ENCODE measurements at regions not wholly inside any gene's neighbourhood (a gene's known extent, or its start where the extent isn't known, plus 50 kb on each side); places are given as distances from the start of the nearest gene placed in this dataset.

GRCh38 chr9:11968631-11969030, 724.6 kb upstream of the TYRP1 start:
- no peak for DNase-seq (ENCODE audit: low read depth)
- no peak overlapping the region for H3K4me3 ChIP-seq (ENCODE audit: low read depth, low read length)
- no peak for TF ChIP-seq CTCF (conservative IDR thresholded peaks at IDR 0.05; ENCODE audit: low read depth, low read length)

DNA sequence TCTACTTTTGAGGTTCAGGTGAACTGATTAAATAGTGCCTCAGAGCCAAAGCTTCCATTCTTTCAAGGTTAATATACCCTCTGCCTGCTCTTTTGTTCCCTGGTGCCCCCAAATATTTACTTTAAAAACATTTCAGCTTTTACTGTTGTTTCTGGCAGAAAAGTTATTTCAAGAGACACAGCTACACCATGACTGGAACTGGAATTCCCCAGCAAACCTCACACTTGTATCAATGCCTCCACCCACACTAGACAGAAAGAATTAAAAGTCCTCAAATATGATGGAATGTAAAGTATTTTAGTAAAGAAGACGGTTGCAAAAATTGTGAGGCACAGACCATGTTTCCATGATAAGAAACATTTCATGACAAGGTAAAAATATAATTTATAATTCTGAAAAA, 720.2 kb upstream of the TYRP1 start:
- DNase-seq (ENCODE audit: low read depth) = no peak
- H3K4me3 ChIP-seq (ENCODE audit: low read depth, low read length) = no peak overlapping the region
- no peak for TF ChIP-seq CTCF (conservative IDR thresholded peaks at IDR 0.05; ENCODE audit: low read depth, low read length)

DNA sequence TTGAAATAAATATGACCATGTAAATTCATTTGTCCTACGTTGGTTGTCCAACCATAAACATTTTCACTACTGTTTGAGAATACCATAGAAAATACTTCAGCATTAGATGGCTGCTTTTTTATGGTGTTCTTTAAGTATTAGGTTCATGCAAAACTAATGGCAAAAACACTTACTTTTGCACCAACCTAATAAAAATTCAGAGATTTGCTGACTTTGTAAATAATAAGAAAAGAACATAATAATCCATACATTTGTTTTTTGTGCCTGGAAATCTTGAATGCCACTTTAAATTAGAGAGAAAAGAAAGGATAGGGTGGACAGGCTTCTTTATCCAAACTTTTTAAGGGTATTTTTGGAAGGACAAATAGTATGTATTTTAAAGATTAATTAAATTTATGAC, 719.7 kb upstream of the TYRP1 start:
- no peak for DNase-seq (ENCODE audit: low read depth)
- no peak for TF ChIP-seq CTCF (conservative IDR thresholded peaks at IDR 0.05; ENCODE audit: low read depth, low read length)

GRCh38 chr9:11992866-11993265, 700.3 kb upstream of the TYRP1 start:
- no peak for DNase-seq (ENCODE audit: low read depth)
- H3K4me3 ChIP-seq (ENCODE audit: low read depth, low read length) = no peak overlapping the region
- no peak for TF ChIP-seq CTCF (conservative IDR thresholded peaks at IDR 0.05; ENCODE audit: low read depth, low read length)

More for the DNA sequence above, 719.7 kb upstream of the TYRP1 start:
- H3K4me3 ChIP-seq (ENCODE audit: low read depth, low read length) = no peak overlapping the region

DNA sequence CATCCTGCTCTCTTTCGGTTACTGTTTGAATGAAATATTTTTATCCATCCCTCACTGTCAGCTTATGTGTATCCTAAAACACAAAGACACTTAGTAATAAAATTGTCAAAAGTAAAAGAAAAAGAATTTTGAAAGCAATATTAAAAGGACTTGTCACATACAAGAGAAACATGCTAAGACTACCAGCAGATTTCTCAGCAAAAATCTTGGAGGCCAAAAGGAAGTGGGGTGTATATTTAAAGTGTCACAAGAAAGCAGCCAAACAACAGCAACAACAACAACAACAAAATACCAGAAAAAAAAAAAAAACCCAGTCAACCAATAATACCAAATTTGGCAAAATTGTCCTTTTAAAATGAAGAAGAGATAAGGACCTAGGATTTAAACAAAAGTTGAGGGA, 678.7 kb upstream of the TYRP1 start:
- no peak overlapping the region for H3K4me3 ChIP-seq (ENCODE audit: low read depth, low read length)
- no peak for DNase-seq (ENCODE audit: low read depth)
- no peak for TF ChIP-seq CTCF (conservative IDR thresholded peaks at IDR 0.05; ENCODE audit: low read depth, low read length)

GRCh38 chr9:12054235-12054634, 639.0 kb upstream of the TYRP1 start:
- TF ChIP-seq CTCF (conservative IDR thresholded peaks at IDR 0.05; ENCODE audit: low read depth, low read length) = no peak
- H3K4me3 ChIP-seq (ENCODE audit: low read depth, low read length) = no peak overlapping the region
- no peak for DNase-seq (ENCODE audit: low read depth)

GRCh38 chr9:12056874-12057273, 636.3 kb upstream of the TYRP1 start:
- H3K4me3 ChIP-seq (ENCODE audit: low read depth, low read length) = no peak overlapping the region
- no peak for DNase-seq (ENCODE audit: low read depth)
- TF ChIP-seq CTCF (conservative IDR thresholded peaks at IDR 0.05; ENCODE audit: low read depth, low read length) = no peak
